SK-N-SH (cell line): ENCODE measurements at regions not wholly inside any gene's neighbourhood (a gene's known extent, or its start where the extent isn't known, plus 50 kb on each side); places are given as distances from the start of the nearest gene placed in this dataset.

Experiments
- CTCF ChIA-PET: fragments of 300-600, 350-600 bp; formaldehyde crosslinking; extraction: SDS; loops from one replicate; lab custom pipeline; 2021; lab: Yijun Ruan, JAX
- POLR2A ChIA-PET: fragments of 350-600 bp; sonication (Branson Sonifier 250); formaldehyde crosslinking; extraction: SDS; loops from one replicate; lab custom pipeline; 2020; ENCODE audit warnings: antibody characterized with exemption, inconsistent platforms; lab: Yijun Ruan, JAX
- DNase-seq: peaks from one replicate; pipeline ENCODE4 v3.0.0; 2012
- H2AFZ ChIP-seq: fragments of 200-600 bp; sonication (generic); 2 replicates; pipeline ENCODE4 v1.8.1; 2016; ENCODE audit warnings: antibody characterized with exemption, mild to moderate bottlenecking, low read depth
- H3F3A ChIP-seq: fragments of 200-600 bp; sonication (generic); replicated peaks from 2 replicates; pipeline ENCODE3; 2016; ENCODE audit warnings: antibody characterized with exemption, mild to moderate bottlenecking; ENCODE audit not compliant: insufficient read depth
- H3K27ac ChIP-seq, 2 experiments: fragments of 200-500 bp in 1 of 2; fragments of 200-600 bp in 1 of 2; sonication (Bioruptor generic) in 1 of 2; sonication (generic), shearing (Covaris generic) in 1 of 2; 2 replicates each; pipeline versions ENCODE4 v1.5.1 to v1.6.1; 2014 to 2016; ENCODE audit warnings: low read depth in 2 of 2, inconsistent platforms in 1 of 2, low read length in 1 of 2, mild to moderate bottlenecking in 1 of 2, mixed read lengths in 1 of 2
- H3K27me3 ChIP-seq: fragments of 200-600 bp; sonication (generic), shearing (Covaris generic); 2 replicates; pipeline ENCODE4 v1.6.1; 2016; ENCODE audit warnings: mixed run types; ENCODE audit not compliant: insufficient read depth
- H3K36me3 ChIP-seq, 2 experiments: fragments of 200-500 bp in 1 of 2; fragments of 200-600 bp in 1 of 2; sonication (Bioruptor generic) in 1 of 2; sonication (generic) in 1 of 2; replicated peaks in 1 of 2; 2 replicates each; pipeline versions ENCODE3 to v1.5.1; 2014 to 2016; ENCODE audit warnings: low read length in 1 of 2, mild to moderate bottlenecking in 1 of 2; ENCODE audit not compliant: insufficient read depth in 2 of 2, control insufficient read depth in 1 of 2
- H3K4me1 ChIP-seq, 2 experiments: fragments of 200-500 bp in 1 of 2; fragments of 200-600 bp in 1 of 2; sonication (Bioruptor generic) in 1 of 2; sonication (generic), shearing (Covaris generic) in 1 of 2; 2 replicates each; pipeline versions ENCODE4 v1.5.1 to v1.6.1; 2014 to 2016; ENCODE audit warnings: low read depth in 1 of 2, low read length in 1 of 2, mixed run types in 1 of 2; ENCODE audit not compliant: insufficient read depth in 2 of 2, control insufficient read depth in 1 of 2
- H3K4me2 ChIP-seq: fragments of 200-600 bp; sonication (generic), shearing (Covaris generic); 2 replicates; pipeline ENCODE4 v1.6.1; 2017; ENCODE audit warnings: mixed run types
- H3K4me3 ChIP-seq, 2 experiments: fragments of 200-500 bp in 1 of 2; fragments of 200-600 bp in 1 of 2; sonication (Bioruptor generic) in 1 of 2; sonication (generic), shearing (Covaris generic) in 1 of 2; 2 replicates each; pipeline versions ENCODE4 v1.5.1 to v1.8.1; 2014 to 2016; ENCODE audit warnings: low read depth in 2 of 2, inconsistent platforms in 1 of 2, low read length in 1 of 2, mild to moderate bottlenecking in 1 of 2, mixed read lengths in 1 of 2, moderate library complexity in 1 of 2
- H3K79me2 ChIP-seq: fragments of 200-600 bp; sonication (generic); 2 replicates; pipeline ENCODE4 v1.8.1; 2017; ENCODE audit warnings: mild to moderate bottlenecking; ENCODE audit not compliant: insufficient read depth
- H3K9ac ChIP-seq: fragments of 200-600 bp; sonication (generic); 2 replicates; pipeline ENCODE4 v1.6.1; 2017; ENCODE audit warnings: mixed run types
- H3K9me2 ChIP-seq: fragments of 200-600 bp; sonication (generic); 2 replicates; pipeline ENCODE4 v1.6.1; 2017; ENCODE audit warnings: mixed run types
- H3K9me3 ChIP-seq: fragments of 200-600 bp; sonication (generic); 2 replicates; pipeline ENCODE4 v1.6.1; 2017; ENCODE audit warnings: mixed run types, mild to moderate bottlenecking, moderate library complexity
- H4K20me1 ChIP-seq: fragments of 200-600 bp; sonication (generic); 2 replicates; pipeline ENCODE4 v1.6.1; 2017; ENCODE audit warnings: mild to moderate bottlenecking, mixed run types; ENCODE audit not compliant: insufficient read depth
- CTCF ChIP-seq: fragments of 200-600 bp; sonication (generic); IDR thresholded peaks from 2 replicates; pipeline ENCODE4 v1.6.1; 2017; ENCODE audit warnings: antibody characterized with exemption, mild to moderate bottlenecking, moderate library complexity
- ELF1 ChIP-seq: IDR thresholded peaks from 2 replicates; pipeline ENCODE4 v1.4.0; 2012
- EP300 ChIP-seq, 2 experiments: IDR thresholded peaks; 2 replicates each; pipeline versions ENCODE4 v1.4.0 to v1.6.1; 2012; ENCODE audit warnings: borderline replicate concordance in 1 of 2, low read depth in 1 of 2, low read length in 1 of 2
- EZH2phosphoT487 ChIP-seq: fragments of 200-600 bp; sonication (generic); IDR thresholded peaks from 2 replicates; pipeline ENCODE4 v1.6.1; 2017; ENCODE audit warnings: low read depth, mixed run types, mild to moderate bottlenecking, antibody characterized with exemption, moderate library complexity, borderline replicate concordance
- FOSL2 ChIP-seq: IDR thresholded peaks from 2 replicates; pipeline ENCODE4 v1.4.0; 2012; ENCODE audit warnings: low read depth, mild to moderate bottlenecking, moderate library complexity, borderline replicate concordance
- JUND ChIP-seq: IDR thresholded peaks from 2 replicates; pipeline ENCODE4 v1.4.0; 2012
- MEF2A ChIP-seq: IDR thresholded peaks from 2 replicates; pipeline ENCODE4 v1.4.0; 2012; ENCODE audit warnings: low read depth, borderline replicate concordance
- MXI1 ChIP-seq: IDR thresholded peaks from 2 replicates; pipeline ENCODE4 v1.6.1; 2012; ENCODE audit warnings: mild to moderate bottlenecking, low read depth, low read length, improper control_type of control experiment
- NFIC ChIP-seq: IDR thresholded peaks from 2 replicates; pipeline ENCODE4 v1.4.0; 2012; ENCODE audit warnings: borderline replicate concordance
- NRF1 ChIP-seq: IDR thresholded peaks from 2 replicates; pipeline ENCODE4 v1.6.1; 2012; ENCODE audit warnings: low read depth, mild to moderate bottlenecking, low read length
- POLR2AphosphoS5 ChIP-seq: IDR thresholded peaks from 2 replicates; pipeline ENCODE4 v1.6.1; 2012; ENCODE audit warnings: low read depth, low read length
- RAD21 ChIP-seq: IDR thresholded peaks from 2 replicates; pipeline ENCODE4 v1.6.1; 2012; ENCODE audit warnings: mild to moderate bottlenecking, low read length
- RCOR1 ChIP-seq: fragments of 150-350 bp; IDR thresholded peaks from 2 replicates; pipeline ENCODE4 v1.6.1; 2017; ENCODE audit warnings: antibody characterized with exemption, low read length
- REST ChIP-seq: IDR thresholded peaks from 2 replicates; pipeline ENCODE4 v1.6.1; 2012; ENCODE audit warnings: mild to moderate bottlenecking, low read depth, low read length, moderate library complexity
- RXRA ChIP-seq: IDR thresholded peaks from 2 replicates; pipeline ENCODE4 v1.4.0; 2012; ENCODE audit warnings: low read depth, mild to moderate bottlenecking, borderline replicate concordance
- TCF12 ChIP-seq: IDR thresholded peaks from 2 replicates; pipeline ENCODE4 v1.4.0; 2012
- USF1 ChIP-seq: IDR thresholded peaks from 2 replicates; pipeline ENCODE4 v1.4.0; 2012; ENCODE audit warnings: low read depth, borderline replicate concordance
- USF2 ChIP-seq: fragments of 150-350 bp; IDR thresholded peaks from 2 replicates; pipeline ENCODE4 v1.6.1; 2017; ENCODE audit warnings: antibody characterized with exemption, low read length, low read depth, borderline replicate concordance
- YY1 ChIP-seq: IDR thresholded peaks from 2 replicates; pipeline ENCODE4 v1.4.0; 2012; ENCODE audit warnings: low read depth, mild to moderate bottlenecking
- ZBTB33 ChIP-seq: IDR thresholded peaks from 2 replicates; pipeline ENCODE4 v1.4.0; 2012; ENCODE audit warnings: low read depth, borderline replicate concordance
- WGBS: methylation state at CpG from one replicate; pipeline ENCODE4 v1.1.6; 2017; ENCODE audit warnings: low lambda C conversion rate; 5-methylcytosine and 5-hydroxymethylcytosine counted together

DNA sequence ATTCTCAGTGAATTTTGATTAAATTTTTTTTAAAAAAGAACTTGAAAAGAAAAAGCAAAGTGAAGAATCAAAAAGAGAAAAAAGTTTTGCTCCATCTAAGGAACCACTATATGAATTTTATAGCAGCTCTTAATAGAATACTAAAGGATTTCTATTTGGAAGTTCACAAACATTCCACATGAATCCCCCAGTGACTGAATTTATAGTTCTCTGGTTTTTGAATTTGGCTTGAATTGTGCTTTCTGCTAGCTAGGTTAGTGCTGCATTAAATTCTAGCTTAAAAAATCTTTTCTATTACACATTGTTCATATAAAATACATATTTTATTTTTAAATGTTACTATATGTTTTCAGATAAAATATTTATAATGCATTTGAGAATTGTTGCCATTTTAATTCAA is 675.4 kb downstream of the RERGL start:
- no peak for DNase-seq
- H3K4me1 ChIP-seq = no peaks in the 10 kb centered on the region
- CTCF ChIA-PET = no interaction called here

GRCh38 chr12:17411662-17412061 is 678.3 kb downstream of the RERGL start:
- Histone ChIP-seq H3K9ac (no peak overlapping the region), H3K4me2 (no peak overlapping the region), H3K4me3 (no peak overlapping the region), H3K9me3 (peaks cover 3% of the 10 kb centered on the region; the same call in 1 of the 2 replicates), H4K20me1 (no peaks in the 10 kb centered on the region), H3K27me3 (no peaks in the 10 kb centered on the region), H3K27ac (no peak overlapping the region), H3K4me1 (no peaks in the 10 kb centered on the region), H3F3A (no peaks in the 10 kb centered on the region), H3K36me3 (no peaks in the 10 kb centered on the region), H2AFZ (no peak overlapping the region), H3K9me2 (no peaks in the 10 kb centered on the region), H3K79me2 (no peaks in the 10 kb centered on the region)
- 21% methylated on average over 5 of the region's 5 CpGs for WGBS
- CTCF ChIA-PET = no interaction called here
- no peak for TF ChIP-seq NFIC
- TF ChIP-seq ZBTB33 = no peak
- TF ChIP-seq RXRA = no peak
- TF ChIP-seq NRF1 = no peak
- no peak for TF ChIP-seq ELF1
- no peak for TF ChIP-seq MEF2A
- no peak for TF ChIP-seq EP300 (IDR thresholded peaks at IDR 0.05; ENCODE audit: borderline replicate concordance in 1 of 2, low read depth in 1 of 2, low read length in 1 of 2)
- TF ChIP-seq TCF12 = no peak
- TF ChIP-seq MXI1 = no peak
- TF ChIP-seq JUND = no peak
- no peak for TF ChIP-seq RCOR1
- no peak for TF ChIP-seq USF1
- no peak for TF ChIP-seq REST
- no peak for TF ChIP-seq USF2
- no peak for TF ChIP-seq CTCF
- no peak for TF ChIP-seq FOSL2
- DNase-seq = no peak
- POLR2A ChIA-PET = no interaction called here

More for the DNA sequence above, 675.4 kb downstream of the RERGL start:
- Histone ChIP-seq H3K4me3 (no peak overlapping the region), H3K36me3 (no peaks in the 10 kb centered on the region), H3K4me2 (no peak overlapping the region), H3K79me2 (no peaks in the 10 kb centered on the region), H3K27ac (no peak overlapping the region), H4K20me1 (no peaks in the 10 kb centered on the region), H2AFZ (no peak overlapping the region), H3K9me3 (no peaks in the 10 kb centered on the region), H3K27me3 (no peaks in the 10 kb centered on the region), H3K9ac (no peak overlapping the region), H3K9me2 (no peaks in the 10 kb centered on the region), H3F3A (no peaks in the 10 kb centered on the region)
- TF ChIP-seq YY1 = no peak
- TF ChIP-seq POLR2AphosphoS5 = no peak
- TF ChIP-seq RAD21 = no peak
- no peak for TF ChIP-seq EZH2phosphoT487
- TF ChIP-seq ELF1 = no peak
- POLR2A ChIA-PET = no interaction called here
